IMR-90 (cell line): ENCODE measurements at regions not wholly inside any gene's neighbourhood (a gene's known extent, or its start where the extent isn't known, plus 50 kb on each side); places are given as distances from the start of the nearest gene placed in this dataset.

Source experiments
- ATAC-seq: fragments of 200-7000 bp; cut with Tn5 transposase; 2 replicates; pipeline ENCODE4 v1.9.1; 2020; ENCODE audit warnings: low read depth, mild to moderate bottlenecking, moderate library complexity
- BruUV-seq: library from RNA; stranded (reverse); fragments of 400-500 nt; replicated peaks from 2 replicates; lab custom pipeline; 2021; lab: Mats Ljungman, UMichigan
- CTCF ChIA-PET: fragments of 300-600 bp; formaldehyde crosslinking; extraction: SDS; loops from one replicate; lab custom pipeline; 2021; ENCODE audit warnings: antibody characterized with exemption; lab: Yijun Ruan, JAX
- POLR2A ChIA-PET: fragments of 300-600 bp; sonication (Branson Sonifier 250); formaldehyde crosslinking; loops from one replicate; lab custom pipeline; 2022; ENCODE audit warnings: antibody characterized with exemption; ENCODE audit not compliant: unreplicated experiment; lab: Charles Lee
- DNase-seq: peaks from one replicate; pipeline ENCODE4 v3.0.0; 2013
- H2AFZ ChIP-seq: replicated peaks from 2 replicates; pipeline ENCODE3; 2013; ENCODE audit warnings: low read length, mild to moderate bottlenecking; ENCODE audit not compliant: poor library complexity
- H2AK5ac ChIP-seq: 2 replicates; pipeline ENCODE4 v1.6.1; 2013; ENCODE audit warnings: low read depth, low read length, inconsistent platforms
- H2AK9ac ChIP-seq: replicated peaks from 2 replicates; pipeline ENCODE3; 2013; ENCODE audit warnings: mild to moderate bottlenecking, low read depth, low read length, moderate library complexity; ENCODE audit not compliant: poor library complexity
- H2BK120ac ChIP-seq: 2 replicates; pipeline ENCODE4 v1.6.1; 2013; ENCODE audit warnings: low read depth, low read length, inconsistent platforms
- H2BK15ac ChIP-seq: 3 replicates; pipeline ENCODE4 v1.6.1; 2013; ENCODE audit warnings: low read depth, low read length, inconsistent platforms
- H2BK20ac ChIP-seq: 2 replicates; pipeline ENCODE4 v1.6.1; 2013; ENCODE audit warnings: low read depth, mild to moderate bottlenecking, inconsistent platforms, low read length, moderate library complexity
- H2BK5ac ChIP-seq: 2 replicates; pipeline ENCODE4 v1.6.1; 2013; ENCODE audit warnings: mild to moderate bottlenecking, low read depth, low read length, inconsistent platforms; ENCODE audit not compliant: poor library complexity, severe bottlenecking
- H3K14ac ChIP-seq: replicated peaks from 2 replicates; pipeline ENCODE4 v1.6.1; 2013; ENCODE audit warnings: low read depth, low read length, inconsistent platforms
- H3K18ac ChIP-seq: 2 replicates; pipeline ENCODE4 v1.6.1; 2013; ENCODE audit warnings: low read depth, low read length, control low read depth
- H3K23ac ChIP-seq: 2 replicates; pipeline ENCODE4 v1.6.1; 2013; ENCODE audit warnings: low read depth, low read length, inconsistent platforms
- H3K27ac ChIP-seq: 2 replicates; pipeline ENCODE4 v1.5.1; 2013; ENCODE audit warnings: mild to moderate bottlenecking, control low read depth, low read length; ENCODE audit not compliant: insufficient read depth
- H3K27me3 ChIP-seq: 2 replicates; pipeline ENCODE4 v1.6.1; 2013; ENCODE audit warnings: low read length; ENCODE audit not compliant: control insufficient read depth, insufficient read depth
- H3K36me3 ChIP-seq: 2 replicates; pipeline ENCODE4 v1.6.1; 2013; ENCODE audit warnings: low read length, mixed read lengths; ENCODE audit not compliant: control insufficient read depth, insufficient read depth
- H3K4ac ChIP-seq: 2 replicates; pipeline ENCODE4 v1.6.1; 2013; ENCODE audit warnings: low read depth, low read length, inconsistent platforms
- H3K4me1 ChIP-seq: 2 replicates; pipeline ENCODE4 v1.6.1; 2013; ENCODE audit warnings: low read length, mixed read lengths; ENCODE audit not compliant: control insufficient read depth, insufficient read depth
- H3K4me2 ChIP-seq: 2 replicates; pipeline ENCODE4 v1.6.1; 2013; ENCODE audit warnings: low read depth, mild to moderate bottlenecking, control low read depth, low read length, moderate library complexity
- H3K4me3 ChIP-seq: 2 replicates; pipeline ENCODE4 v1.5.1; 2013; ENCODE audit warnings: low read depth, mild to moderate bottlenecking, control low read depth, low read length, moderate library complexity; ENCODE audit not compliant: insufficient read depth
- H3K56ac ChIP-seq: 2 replicates; pipeline ENCODE4 v1.6.1; 2013; ENCODE audit warnings: low read length, inconsistent platforms; ENCODE audit not compliant: insufficient read depth; ENCODE audit errors: extremely low read depth
- H3K79me1 ChIP-seq, 2 experiments: 2 replicates each; pipeline ENCODE4 v1.6.1; 2013; ENCODE audit warnings: low read length in 2 of 2, inconsistent platforms in 1 of 2, low read depth in 1 of 2
- H3K9ac ChIP-seq: 2 replicates; pipeline ENCODE4 v1.6.1; 2013; ENCODE audit warnings: low read depth, low read length, control low read depth
- H3K9me1 ChIP-seq: 2 replicates; pipeline ENCODE4 v1.6.1; 2013; ENCODE audit warnings: low read length, inconsistent platforms; ENCODE audit not compliant: insufficient read depth
- H3K9me3 ChIP-seq: 2 replicates; pipeline ENCODE4 v1.6.1; 2013; ENCODE audit warnings: low read length; ENCODE audit not compliant: control insufficient read depth, insufficient read depth
- H4K20me1 ChIP-seq: 2 replicates; pipeline ENCODE4 v1.6.1; 2013; ENCODE audit warnings: low read length, inconsistent platforms; ENCODE audit not compliant: insufficient read depth
- H4K5ac ChIP-seq: 2 replicates; pipeline ENCODE4 v1.6.1; 2013; ENCODE audit warnings: mild to moderate bottlenecking, low read depth, low read length, control low read depth
- H4K8ac ChIP-seq, 2 experiments: 2 replicates each; pipeline ENCODE4 v1.6.1; 2013; ENCODE audit warnings: low read depth in 2 of 2, low read length in 2 of 2, control low read depth in 1 of 2, inconsistent platforms in 1 of 2
- H4K91ac ChIP-seq: 2 replicates; pipeline ENCODE4 v1.6.1; 2013; ENCODE audit warnings: low read depth, low read length, inconsistent platforms; ENCODE audit not compliant: insufficient read depth
- MAFK ChIP-seq: IDR thresholded peaks from 2 replicates; pipeline ENCODE4 v1.6.1; 2012; ENCODE audit warnings: low read depth, low read length, improper control_type of control experiment
- WGBS, 2 experiments: methylation state at CpG; one replicate each; pipeline versions ENCODE4 v1.1.5 to v1.1.7; 2013; ENCODE audit warnings: missing lambda C conversion rate in 2 of 2; ENCODE audit not compliant: insufficient read length in 1 of 2; ENCODE audit errors: extremely low coverage in 2 of 2; 5-methylcytosine and 5-hydroxymethylcytosine counted together
- dilution Hi-C: fragments of 300-500 bp; cut with HindIII; formaldehyde crosslinking; loops from one replicate; pipeline ENCODE4 v1.14.3; 2018; ENCODE audit warnings: low sequenced_read_pairs; ENCODE audit not compliant: unreplicated experiment
- in situ Hi-C: fragments of 300-500 bp; cut with MboI; formaldehyde crosslinking; loops from 3 replicates; pipeline ENCODE4 v1.14.3; 2019; ENCODE audit warnings: low sequenced_read_pairs, inconsistent platforms, mixed read lengths
- intact Hi-C: fragments of 100-400 bp; cut with micrococcal nuclease; formaldehyde crosslinking; loops from 2 replicates; pipeline ENCODE4 v1.10.0; 2022

DNA sequence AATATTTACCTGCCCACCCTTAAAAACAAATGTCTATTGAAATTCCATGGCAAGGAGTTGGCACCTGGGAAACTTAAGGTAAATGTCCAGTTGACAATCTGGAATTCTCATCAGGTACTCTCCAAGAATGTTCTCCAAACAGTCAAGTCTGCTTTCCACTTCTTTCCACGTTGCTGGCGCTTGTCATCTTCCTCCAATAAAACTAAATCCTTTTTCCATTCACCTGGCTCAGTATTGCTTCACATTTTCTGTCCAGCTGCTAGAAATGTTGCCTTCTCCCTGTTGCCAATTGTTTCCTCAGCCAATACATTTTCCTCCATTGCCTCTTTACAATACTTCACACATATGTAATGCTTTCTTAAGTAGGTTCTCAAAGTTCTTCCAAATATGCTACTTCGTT lies 1288.1 kb upstream of the MAP3K7 start:
- whole genome bisulfite sequencing, 2 experiments = no CpG with 5 or more reads among the region's 3 CpGs
- no peak overlapping the region for H2BK20ac ChIP-seq
- no peaks in the 10 kb centered on the region for H3K4me1 ChIP-seq
- in situ Hi-C loops (no loop called here), intact Hi-C loops (no loop called here), dilution Hi-C loops (no loop called here)
- DNase-seq = no peak
- no peak overlapping the region for H2BK120ac ChIP-seq
- no peaks in the 10 kb centered on the region for H3K27me3 ChIP-seq
- no peak overlapping the region for H4K5ac ChIP-seq
- H4K8ac ChIP-seq = no peak overlapping the region
- no peaks in the 10 kb centered on the region for H3K79me1 ChIP-seq
- no peak overlapping the region for H2BK15ac ChIP-seq
- TF ChIP-seq MAFK = no peak
- H3K9me1 ChIP-seq = no peaks in the 10 kb centered on the region
- no peaks in the 10 kb centered on the region for H3K9me3 ChIP-seq
- H3K23ac ChIP-seq = no peak overlapping the region
- H2AK5ac ChIP-seq = no peak overlapping the region
- H3K4ac ChIP-seq = no peak overlapping the region
- CTCF ChIA-PET = no interaction called here
- H2AFZ ChIP-seq = no peak overlapping the region
- no peaks in the 10 kb centered on the region for H3K36me3 ChIP-seq
- H3K27ac ChIP-seq = no peak overlapping the region
- no peak overlapping the region for H3K14ac ChIP-seq
- H3K9ac ChIP-seq = no peak overlapping the region
- POLR2A ChIA-PET = interaction anchor here (0.6 kb wide), 1 partner anchor 610 kb away, joined by 3 read pairs; no protein-coding TSS in a partner anchor
- no peak overlapping the region for H3K18ac ChIP-seq
- H3K56ac ChIP-seq = no peak overlapping the region
- H3K4me2 ChIP-seq = no peak overlapping the region
- no peak overlapping the region for H4K91ac ChIP-seq
- no peak overlapping the region for H3K4me3 ChIP-seq
- no peaks in the 10 kb centered on the region for H4K20me1 ChIP-seq
- no TSS peak for BruUV-seq
- no peak overlapping the region for H2AK9ac ChIP-seq
- no peak overlapping the region for H2BK5ac ChIP-seq
- ATAC-seq = no peak
